Endodermal cell (in vitro differentiated cells): ENCODE measurements at regions not wholly inside any gene's neighbourhood (a gene's known extent, or its start where the extent isn't known, plus 50 kb on each side); places are given as distances from the start of the nearest gene placed in this dataset.

ENCODE experiments used
- DNase-seq: peaks from one replicate; pipeline ENCODE4 v3.0.0-alpha.2; 2017
- H3K27ac ChIP-seq: 2 replicates; pipeline ENCODE4 v1.5.1; 2013; ENCODE audit warnings: mild to moderate bottlenecking, low read depth, low read length, moderate library complexity
- H3K27me3 ChIP-seq: 2 replicates; pipeline ENCODE4 v1.6.1; 2013; ENCODE audit warnings: mild to moderate bottlenecking, low read length, moderate library complexity; ENCODE audit not compliant: insufficient read depth, control insufficient read depth, poor library complexity, severe bottlenecking
- H3K36me3 ChIP-seq: 2 replicates; pipeline ENCODE4 v1.7.0; 2013; ENCODE audit warnings: mild to moderate bottlenecking, low read length, moderate library complexity; ENCODE audit not compliant: control insufficient read depth, insufficient read depth
- H3K4me1 ChIP-seq: one replicate; pipeline ENCODE4 v1.7.0; 2013; ENCODE audit warnings: low read length; ENCODE audit not compliant: control insufficient read depth, insufficient read depth
- H3K4me3 ChIP-seq: 2 replicates; pipeline ENCODE4 v1.5.1; 2013; ENCODE audit warnings: mild to moderate bottlenecking, low read length, moderate library complexity
- H3K9ac ChIP-seq: 2 replicates; pipeline ENCODE4 v1.6.1; 2013; ENCODE audit warnings: mild to moderate bottlenecking, low read length, moderate library complexity; ENCODE audit not compliant: poor library complexity, severe bottlenecking; ENCODE audit errors: extremely low read depth
- H3K9me3 ChIP-seq: 2 replicates; pipeline ENCODE4 v1.6.1; 2013; ENCODE audit warnings: mild to moderate bottlenecking, low read length, moderate library complexity; ENCODE audit not compliant: control insufficient read depth
- H3K27ac Mint-ChIP-seq: 2 replicates; pipeline ENCODE4 v1.8.0; 2020; ENCODE audit warnings: mixed read lengths
- H3K27me3 Mint-ChIP-seq: 2 replicates; pipeline ENCODE4 v1.8.0; 2021; ENCODE audit warnings: mild to moderate bottlenecking, mixed read lengths; ENCODE audit not compliant: insufficient read depth
- H3K36me3 Mint-ChIP-seq: 2 replicates; pipeline ENCODE4 v1.8.0; 2020; ENCODE audit warnings: low read depth, mixed read lengths
- H3K4me1 Mint-ChIP-seq: 2 replicates; pipeline ENCODE4 v1.8.0; 2020; ENCODE audit warnings: mixed read lengths
- H3K4me3 Mint-ChIP-seq: 2 replicates; pipeline ENCODE4 v1.8.0; 2020; ENCODE audit warnings: mild to moderate bottlenecking, moderate library complexity, mixed read lengths
- H3K9me3 Mint-ChIP-seq: 2 replicates; pipeline ENCODE4 v1.8.0; 2020; ENCODE audit warnings: mild to moderate bottlenecking, mixed read lengths
- CTCF ChIP-seq: fragments of 200-600 bp; sonication (generic); conservative IDR thresholded peaks from 2 replicates; pipeline ENCODE4 v1.5.0; 2021; ENCODE audit warnings: antibody characterized with exemption, mild to moderate bottlenecking
- WGBS, 2 experiments: methylation state at CpG; one replicate each; pipeline versions ENCODE4 v1.1.5 to v1.1.7; 2013; ENCODE audit warnings: missing lambda C conversion rate in 2 of 2, mixed read lengths in 1 of 2; ENCODE audit not compliant: insufficient coverage in 1 of 2, insufficient read length in 1 of 2; 5-methylcytosine and 5-hydroxymethylcytosine counted together

DNA sequence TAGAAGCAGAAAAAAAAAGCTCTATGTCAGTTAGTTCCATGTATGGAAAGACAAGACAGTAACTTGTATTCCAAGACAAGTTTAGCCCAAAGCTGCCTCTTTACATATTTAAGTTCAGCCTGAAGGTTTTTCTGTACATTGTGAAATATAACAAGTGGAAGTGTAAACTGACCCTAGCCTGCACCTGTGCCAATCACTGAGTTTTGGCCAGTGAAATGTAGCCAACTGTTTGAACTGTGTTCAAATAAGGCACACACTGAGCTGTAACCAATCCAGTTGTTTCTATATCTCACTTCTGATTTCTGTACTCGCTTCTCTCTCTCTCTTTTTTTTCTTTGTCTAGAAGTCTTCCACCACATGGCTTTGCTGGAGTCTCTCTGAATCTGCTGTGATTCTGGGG lies 1227.1 kb downstream of the NCAM2 start:
- Histone ChIP-seq H3K4me3 (no peak overlapping the region), H3K9ac (no peak overlapping the region), H3K27ac (no peak overlapping the region), H3K36me3 (no peaks in the 10 kb centered on the region), H3K9me3 (no peaks in the 10 kb centered on the region), H3K4me1 (no peaks in the 10 kb centered on the region), H3K27me3 (no peaks in the 10 kb centered on the region)
- Mint-ChIP-seq H3K27me3 (no peaks in the 10 kb centered on the region), H3K4me3 (no peak overlapping the region), H3K27ac (no peak overlapping the region), H3K4me1 (peaks cover 5% of the 10 kb centered on the region), H3K9me3 (no peaks in the 10 kb centered on the region), H3K36me3 (no peaks in the 10 kb centered on the region)
- no peak for DNase-seq
- WGBS, 2 experiments = 96% methylated on average over 1 of the region's 1 CpG; no CpG with 5 or more reads in 1 of the 2 experiments
- no peak for TF ChIP-seq CTCF

GRCh38 chr21:22231013-22231412 lies 1232.8 kb downstream of the NCAM2 start:
- Histone ChIP-seq H3K27me3 (no peaks in the 10 kb centered on the region), H3K36me3 (no peaks in the 10 kb centered on the region), H3K9ac (no peak overlapping the region), H3K9me3 (no peaks in the 10 kb centered on the region), H3K27ac (no peak overlapping the region), H3K4me3 (no peak overlapping the region), H3K4me1 (no peaks in the 10 kb centered on the region)
- no peak for TF ChIP-seq CTCF
- whole genome bisulfite sequencing, 2 experiments = 94% methylated on average over 2 of the region's 2 CpGs; no CpG with 5 or more reads in 1 of the 2 experiments
- Mint-ChIP-seq H3K4me3 (no peak overlapping the region), H3K9me3 (no peaks in the 10 kb centered on the region), H3K27me3 (no peaks in the 10 kb centered on the region), H3K27ac (no peak overlapping the region), H3K36me3 (no peaks in the 10 kb centered on the region), H3K4me1 (no peaks in the 10 kb centered on the region)
- DNase-seq = no peak

GRCh38 chr21:22235866-22236590 lies 1237.8 kb downstream of the NCAM2 start:
- H3K4me1 Mint-ChIP-seq = no peaks in the 10 kb centered on the region
- H3K9me3 Mint-ChIP-seq = peaks cover 8% of the 10 kb centered on the region
- no peaks in the 10 kb centered on the region for H3K27me3 Mint-ChIP-seq
- H3K36me3 Mint-ChIP-seq = peaks cover 2% of the 10 kb centered on the region
- H3K4me3 Mint-ChIP-seq = no peak overlapping the region
- DNase-seq = no peak
- WGBS, 2 experiments = 92 to 96% methylated on average over 2 to 3 of the region's 4 CpGs
- Histone ChIP-seq H3K9me3 (no peaks in the 10 kb centered on the region), H3K4me3 (no peak overlapping the region), H3K4me1 (no peaks in the 10 kb centered on the region), H3K27me3 (no peaks in the 10 kb centered on the region), H3K27ac (no peak overlapping the region), H3K9ac (no peak overlapping the region), H3K36me3 (no peaks in the 10 kb centered on the region)
- no peak overlapping the region for H3K27ac Mint-ChIP-seq
- no peak for TF ChIP-seq CTCF
